NCI-H526 treated with DMSO at 0.1 percent for 48 hours (cell line): ENCODE measurements at regions not wholly inside any gene's neighbourhood (a gene's known extent, or its start where the extent isn't known, plus 50 kb on each side); places are given as distances from the start of the nearest gene placed in this dataset.

Experiments used
- DNase-seq: peaks from one replicate; lab custom pipeline; 2025; lab: John Stamatoyannopoulos, UW

DNA sequence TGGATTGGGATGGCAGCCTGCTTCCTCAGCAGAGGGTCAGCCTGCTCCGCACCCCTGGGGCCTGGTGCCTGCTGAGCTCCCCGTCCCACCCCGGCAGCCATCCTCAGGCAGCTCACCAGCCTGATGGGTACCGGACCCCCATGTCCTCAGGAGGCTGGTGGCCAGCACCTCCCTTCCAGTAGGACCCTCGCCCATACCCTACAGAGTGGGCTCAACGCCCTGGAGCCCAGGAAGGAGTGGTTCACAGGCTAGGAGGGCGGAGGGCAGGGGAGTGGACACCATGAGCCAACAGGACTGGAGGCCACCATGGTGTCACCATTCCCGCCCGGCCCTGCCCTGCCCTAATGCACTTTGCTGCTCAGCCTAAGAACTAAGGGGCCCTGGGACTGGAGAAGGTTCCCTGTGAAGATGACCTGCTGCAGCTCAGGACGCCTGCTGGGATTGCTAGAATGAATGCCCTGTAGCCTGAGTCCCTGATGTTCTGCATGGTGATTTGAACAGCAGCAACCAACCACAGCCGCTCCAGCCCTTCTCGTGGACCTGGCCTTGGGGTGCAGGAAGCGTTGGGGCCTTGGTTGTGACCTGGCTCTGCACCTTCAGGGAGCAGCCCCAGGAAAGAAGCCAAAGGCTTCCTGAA lies 1080.8 kb downstream of the BRD1 start:
- DNase-seq: no peak

DNA sequence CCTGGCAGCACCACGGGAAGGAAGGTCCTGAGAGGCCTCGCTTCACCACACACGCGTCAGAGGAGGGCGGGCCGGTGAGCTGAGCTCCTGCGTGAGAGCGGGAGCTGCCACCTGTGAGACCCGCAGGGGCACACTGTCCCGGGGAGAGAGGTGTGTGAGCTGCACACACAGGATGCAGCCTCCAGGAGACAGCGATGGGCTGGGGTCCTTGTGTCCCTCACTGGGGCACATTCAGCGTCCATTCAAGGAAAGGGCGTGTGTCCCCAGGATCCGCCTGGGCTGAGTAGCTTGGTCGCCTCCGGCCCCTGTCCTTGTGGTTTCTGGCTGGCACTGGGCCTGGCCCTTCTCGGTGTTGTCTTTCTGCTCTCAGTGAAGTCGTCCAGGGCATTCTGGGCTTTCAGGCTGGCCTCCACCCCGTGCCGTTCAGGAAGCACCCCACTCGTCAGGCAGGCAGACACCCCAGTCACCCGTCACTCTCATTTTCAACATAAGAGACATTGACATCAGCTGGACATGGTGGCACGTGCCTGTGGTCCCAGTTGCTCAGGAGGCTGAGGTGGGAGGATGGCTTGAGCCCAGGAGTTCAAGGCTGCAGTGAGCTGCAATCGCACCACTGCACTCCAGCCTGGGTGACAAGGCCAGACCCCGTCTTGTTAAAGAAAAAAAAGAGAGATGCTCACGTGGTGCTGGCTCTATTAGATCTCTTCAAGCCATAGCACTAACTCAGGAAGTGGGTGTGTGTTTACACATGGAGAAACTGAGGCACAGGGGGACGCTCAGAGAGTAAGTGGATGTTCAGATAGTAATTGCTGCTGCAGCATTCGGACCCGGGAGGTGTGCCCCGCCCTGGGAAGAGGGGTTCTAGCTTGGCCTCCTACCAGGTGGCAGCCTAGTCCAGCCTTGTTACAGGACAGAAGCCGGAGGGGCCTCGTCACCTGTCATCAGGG lies 1081.6 kb downstream of the BRD1 start:
- DNase-seq: no peak

GRCh38 chr22:48744967-48745841 lies 1082.5 kb downstream of the BRD1 start:
- DNase-seq: no peak

GRCh38 chr22:48744283-48744641 lies 1083.4 kb downstream of the BRD1 start:
- DNase-seq: no peak

DNA sequence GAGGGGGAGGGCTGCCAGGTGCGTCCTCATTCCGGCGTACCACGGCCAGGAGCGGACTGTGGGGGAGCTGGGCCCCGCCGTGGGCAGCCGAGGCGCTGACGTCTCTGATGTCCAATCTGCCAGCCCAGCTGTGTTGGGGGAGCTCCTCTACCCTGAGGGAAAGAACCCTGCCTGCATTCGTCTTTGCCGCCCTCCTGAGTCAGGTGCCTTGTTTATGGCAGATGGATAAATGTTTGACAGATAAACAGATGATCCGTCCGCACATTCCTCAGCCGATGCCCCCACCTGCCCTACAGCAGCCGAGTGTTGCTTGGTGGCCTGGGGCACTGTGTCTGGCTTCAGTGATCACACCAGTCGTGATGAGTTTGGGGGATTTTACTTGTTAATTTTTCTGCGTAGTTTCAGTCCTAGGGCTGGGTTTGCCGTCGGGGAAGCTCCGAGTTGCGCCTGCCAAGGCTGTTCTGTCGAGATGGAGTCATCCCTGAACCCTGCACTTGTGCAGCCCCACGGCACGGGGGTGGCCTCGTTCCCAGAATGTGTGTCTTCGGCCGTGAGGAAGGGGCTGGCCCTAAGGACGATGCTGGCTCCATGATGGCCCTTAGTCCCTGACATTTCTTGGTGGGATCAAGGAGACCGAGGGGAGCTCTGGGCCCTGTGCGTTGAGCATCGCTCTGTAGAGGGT lies 1083.9 kb downstream of the BRD1 start:
- DNase-seq: no peak

DNA sequence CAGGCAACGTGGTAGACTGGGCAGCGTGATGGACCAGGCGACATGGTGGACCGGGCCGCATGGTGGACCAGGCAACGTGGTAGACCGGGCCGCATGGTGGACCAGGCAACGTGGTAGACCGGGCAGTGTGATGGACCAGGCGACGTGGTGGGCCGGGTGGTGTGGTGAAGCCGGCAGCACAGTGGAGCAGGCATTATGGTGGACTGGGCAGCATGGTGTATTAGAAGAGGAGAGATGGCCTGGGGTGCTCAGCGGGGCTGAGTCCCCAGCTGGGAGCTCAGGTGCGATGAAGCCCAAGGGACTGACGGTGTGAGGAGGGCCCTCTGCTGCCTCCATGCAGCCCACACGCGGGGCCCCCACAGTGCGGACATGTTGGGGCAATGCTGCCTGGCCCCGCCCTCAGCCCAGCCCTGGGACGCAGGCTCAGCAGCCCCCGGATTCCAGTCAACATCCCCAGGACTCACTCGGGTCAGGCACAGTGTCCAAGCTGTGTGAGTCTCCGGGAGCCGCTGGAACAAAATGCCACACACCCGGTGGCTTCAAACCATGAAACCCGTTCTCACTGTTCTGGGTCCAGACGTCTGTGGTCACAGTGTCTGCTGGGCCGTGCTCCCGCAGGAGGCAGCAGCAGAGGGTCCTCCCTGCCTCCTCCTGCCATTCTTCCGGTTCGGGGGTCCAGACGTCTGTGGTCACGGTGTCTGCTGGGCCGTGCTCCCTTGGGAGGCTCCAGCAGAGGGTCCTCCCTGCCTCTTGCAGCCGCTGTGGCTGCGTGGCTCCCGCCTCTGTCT lies 1084.9 kb downstream of the BRD1 start:
- DNase-seq: no peak

DNA sequence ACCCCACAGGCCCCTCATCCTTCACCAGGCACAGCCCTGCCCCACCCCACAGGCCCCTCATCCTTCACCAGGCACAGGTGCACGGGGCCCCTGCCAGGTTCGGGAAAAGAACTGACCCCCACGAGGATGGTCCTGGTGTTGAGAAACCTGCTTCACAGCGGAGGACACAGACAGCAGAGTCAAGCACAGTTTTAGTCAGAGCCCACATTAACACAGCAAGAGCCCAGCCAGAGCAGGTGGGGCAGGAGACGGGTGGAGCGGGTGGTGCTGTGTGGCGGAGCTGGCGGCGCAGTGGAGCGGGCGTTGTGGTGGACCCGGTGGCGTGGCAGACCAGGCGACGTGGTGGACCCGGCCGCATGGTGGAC lies 1085.5 kb downstream of the BRD1 start:
- DNase-seq: no peak

DNA sequence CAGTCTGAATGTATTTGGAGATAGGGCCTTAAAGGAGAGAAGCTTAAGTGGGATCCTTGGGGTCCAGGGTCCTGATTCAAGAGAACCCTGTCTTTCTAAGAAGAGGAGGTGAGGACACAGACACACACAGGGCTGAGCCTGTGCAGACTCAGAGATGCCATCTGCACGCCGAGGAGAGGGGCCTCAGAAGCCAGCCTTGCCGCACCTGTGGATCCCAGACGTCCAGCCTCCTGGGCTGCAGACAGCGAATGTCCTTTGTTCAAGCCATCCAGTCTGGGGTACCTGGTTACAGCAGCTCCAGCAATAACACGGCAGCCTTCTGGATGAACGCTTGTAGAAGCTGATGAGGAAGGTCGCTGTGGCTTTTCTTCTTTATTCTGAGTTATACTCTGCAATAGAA lies 1086.1 kb downstream of the BRD1 start:
- DNase-seq: no peak

- DNase-seq: no peak
Measured at GRCh38 chr22:48740731-48741405, 1086.8 kb downstream of the BRD1 start.

GRCh38 chr22:48740086-48740730 lies 1087.5 kb downstream of the BRD1 start:
- DNase-seq: no peak

GRCh38 chr22:48739348-48740085 lies 1088.2 kb downstream of the BRD1 start:
- no peak for DNase-seq

GRCh38 chr22:48738204-48738980 lies 1089.3 kb downstream of the BRD1 start:
- no peak for DNase-seq

DNA sequence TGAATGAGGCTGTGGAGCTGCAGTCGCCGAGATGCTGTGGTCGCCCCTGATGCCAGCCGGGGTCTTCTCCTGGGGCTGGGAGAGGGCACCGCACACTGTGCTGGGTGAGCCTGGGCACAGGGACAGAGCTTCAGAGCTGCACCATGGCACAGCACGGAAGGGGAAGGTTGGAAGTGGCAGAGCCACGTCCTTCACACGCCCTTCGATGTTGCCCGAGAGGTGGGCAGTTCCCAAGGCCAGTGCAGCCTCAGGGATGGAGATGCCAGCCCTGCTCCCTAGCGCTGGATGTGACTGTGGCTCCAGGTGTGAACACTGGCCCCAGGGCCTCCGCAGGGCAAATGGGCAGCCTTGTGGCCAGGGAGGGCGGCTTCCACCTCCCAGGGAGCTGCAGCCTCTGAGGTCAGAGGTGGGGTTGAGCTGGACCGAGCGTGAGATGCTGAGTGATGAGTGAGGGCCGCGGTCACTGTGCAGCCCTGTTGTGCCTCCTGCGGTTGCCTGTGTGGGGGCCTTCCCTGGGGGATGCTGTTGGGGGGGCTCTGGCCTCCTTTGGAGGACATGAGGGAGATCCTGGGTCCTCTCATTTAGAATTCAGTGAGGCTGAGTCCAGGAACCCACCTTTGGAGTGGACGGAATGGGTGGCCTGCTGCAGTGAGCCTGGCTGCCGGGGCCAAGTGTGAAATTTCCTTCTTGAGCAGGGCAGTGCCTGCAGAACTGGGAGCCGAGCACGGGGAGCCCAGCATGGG lies 1090.0 kb downstream of the BRD1 start:
- no peak for DNase-seq

- no peak for DNase-seq
Measured at GRCh38 chr22:48736593-48737460, 1090.8 kb downstream of the BRD1 start.

DNA sequence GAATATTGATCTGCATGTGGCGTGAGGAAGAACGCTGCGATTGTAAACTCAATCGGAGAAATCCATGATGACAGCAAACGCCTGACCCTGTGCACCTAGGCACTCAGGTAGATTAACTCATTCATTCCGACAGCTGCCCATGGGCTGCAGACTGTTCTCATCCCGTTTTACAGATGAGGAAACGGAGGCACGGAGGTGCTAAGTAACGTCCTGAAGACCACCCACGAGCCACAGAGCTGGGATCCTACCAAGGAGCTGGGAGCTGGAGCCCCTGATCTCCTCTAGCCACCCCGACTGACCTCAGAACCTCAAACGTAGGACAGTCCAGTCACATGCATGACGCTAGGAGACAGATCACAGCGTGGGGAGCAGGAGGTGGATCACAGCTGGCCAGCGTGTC lies 1092.7 kb downstream of the BRD1 start:
- DNase-seq: no peak

DNA sequence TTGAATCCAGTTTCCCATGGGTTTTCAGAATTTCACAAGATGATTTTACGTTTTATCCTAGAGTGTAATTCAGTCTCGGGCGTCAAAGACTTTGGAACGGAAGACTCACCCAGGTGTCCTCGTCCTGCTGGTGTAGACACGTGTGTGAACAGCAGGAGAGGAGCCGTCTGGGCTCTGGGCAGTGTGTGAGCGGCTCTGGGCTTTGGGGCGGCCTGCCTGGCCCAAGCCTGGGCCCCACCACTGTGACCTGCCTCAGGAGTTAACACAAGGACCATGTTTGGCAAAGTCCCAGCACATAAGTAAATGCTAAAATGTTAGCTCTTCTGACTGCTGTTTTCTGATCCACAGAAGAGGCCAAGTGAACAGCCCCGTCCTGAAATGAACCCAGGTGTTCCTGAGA lies 1093.3 kb downstream of the BRD1 start:
- DNase-seq: no peak
